ENCODE measurements at regions not wholly inside any gene's neighbourhood (a gene's known extent, or its start where the extent isn't known, plus 50 kb on each side); places are given as distances from the start of the nearest gene placed in this dataset.

- TF ChIP-seq CTCF (IDR thresholded peaks at IDR 0.05), result no peak
- TF ChIP-seq POLR2AphosphoS5 (IDR thresholded peaks at IDR 0.05), result no peak
- TF ChIP-seq POLR2A (IDR thresholded peaks at IDR 0.05), result no peak
- no peak for TF ChIP-seq EP300 (IDR thresholded peaks at IDR 0.05)
Observed at GRCh38 chr10:131641231-131641630, 259.6 kb upstream of the PPP2R2D start.

All from gastroesophageal sphincter (tissue), 3 donors.